ENCODE measurements at regions not wholly inside any gene's neighbourhood (a gene's known extent, or its start where the extent isn't known, plus 50 kb on each side); places are given as distances from the start of the nearest gene placed in this dataset.

GRCh38 chr5:4216142-4216541, 620.5 kb downstream of the IRX1 start:
- TF ChIP-seq POLR2AphosphoS5 (IDR thresholded peaks at IDR 0.05) (no peak), CTCF (IDR thresholded peaks at IDR 0.05) (no peak), POLR2A (IDR thresholded peaks at IDR 0.05; ENCODE audit: low read depth) (no peak)
